HG03575 (cell line): ENCODE measurements at regions not wholly inside any gene's neighbourhood (a gene's known extent, or its start where the extent isn't known, plus 50 kb on each side); places are given as distances from the start of the nearest gene placed in this dataset.

Source experiments
- ATAC-seq: cut with Tn5 transposase; IDR thresholded peaks from one replicate; pipeline ENCODE4 v1.9.1; 2021; ENCODE audit not compliant: unreplicated experiment, insufficient number of reproducible peaks, low FRiP score; ENCODE audit errors: extremely low read depth

DNA sequence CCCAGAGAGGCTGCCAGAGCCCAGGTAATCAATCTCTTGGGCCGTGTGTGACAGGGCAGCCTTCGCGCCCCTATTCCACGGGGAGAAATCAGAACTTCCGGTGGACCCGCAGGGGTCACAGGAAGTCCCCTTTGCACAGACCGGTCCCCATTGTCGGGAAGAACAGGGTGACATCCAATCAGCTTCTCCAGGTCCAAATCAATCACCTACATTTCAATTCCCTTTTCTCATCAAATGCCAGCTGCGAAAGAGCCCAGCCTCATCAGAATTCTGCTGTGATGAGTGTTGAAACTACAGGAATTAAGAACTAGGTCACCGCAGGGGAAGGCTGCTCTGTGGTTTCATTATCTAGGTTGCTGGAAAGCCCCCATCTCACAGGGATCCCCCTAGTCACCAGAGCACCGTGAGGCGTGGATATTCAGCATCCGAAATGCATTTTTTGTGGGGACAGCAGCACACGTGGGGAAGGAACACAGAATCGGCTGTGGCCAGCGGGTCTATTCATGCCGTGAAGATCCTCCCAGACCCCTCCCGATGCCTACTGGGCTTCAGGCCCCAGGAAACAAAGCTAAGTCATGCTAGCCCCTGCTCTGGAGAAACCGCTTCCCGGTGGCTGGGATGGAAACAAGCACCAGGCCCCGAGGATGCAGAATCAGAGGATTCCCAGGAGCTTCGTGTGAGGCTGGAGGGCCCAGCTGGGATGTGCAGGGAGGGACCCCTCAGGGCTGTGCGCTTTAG lies 193.7 kb upstream of the ID2 start:
- peak; percentile 58 for ATAC-seq

- no peak for ATAC-seq
These were observed 192.6 kb upstream of the ID2 start for GRCh38 chr2:8489221-8489620.

- no peak for ATAC-seq
These were observed 192.1 kb upstream of the ID2 start for GRCh38 chr2:8489751-8490150.

GRCh38 chr2:8490166-8490721 lies 191.6 kb upstream of the ID2 start:
- no peak for ATAC-seq

- ATAC-seq = no peak
These were observed 190.4 kb upstream of the ID2 start for GRCh38 chr2:8491296-8492027.

DNA sequence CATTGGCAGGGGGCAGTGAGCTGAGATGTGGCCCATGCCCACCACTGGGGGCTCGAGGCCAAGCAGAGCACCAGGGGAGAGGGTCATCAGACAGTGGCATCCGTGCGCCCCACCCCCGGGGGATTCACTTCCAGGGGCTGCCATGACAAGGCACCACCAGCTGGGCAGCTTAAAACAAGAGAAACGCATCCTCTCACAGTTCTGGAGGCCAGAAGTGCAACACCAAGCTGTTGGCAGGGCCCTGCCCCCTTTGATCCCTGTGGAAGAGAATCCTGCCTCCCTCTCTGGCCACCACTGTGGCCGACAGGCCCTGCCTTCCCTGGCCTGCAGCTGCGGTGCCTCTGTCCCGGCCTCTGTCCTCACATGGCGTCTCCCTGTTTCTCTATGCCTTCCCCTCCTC lies 187.7 kb upstream of the ID2 start:
- no peak for ATAC-seq

- no peak for ATAC-seq
These were observed 187.3 kb upstream of the ID2 start for GRCh38 chr2:8494589-8494988.

DNA sequence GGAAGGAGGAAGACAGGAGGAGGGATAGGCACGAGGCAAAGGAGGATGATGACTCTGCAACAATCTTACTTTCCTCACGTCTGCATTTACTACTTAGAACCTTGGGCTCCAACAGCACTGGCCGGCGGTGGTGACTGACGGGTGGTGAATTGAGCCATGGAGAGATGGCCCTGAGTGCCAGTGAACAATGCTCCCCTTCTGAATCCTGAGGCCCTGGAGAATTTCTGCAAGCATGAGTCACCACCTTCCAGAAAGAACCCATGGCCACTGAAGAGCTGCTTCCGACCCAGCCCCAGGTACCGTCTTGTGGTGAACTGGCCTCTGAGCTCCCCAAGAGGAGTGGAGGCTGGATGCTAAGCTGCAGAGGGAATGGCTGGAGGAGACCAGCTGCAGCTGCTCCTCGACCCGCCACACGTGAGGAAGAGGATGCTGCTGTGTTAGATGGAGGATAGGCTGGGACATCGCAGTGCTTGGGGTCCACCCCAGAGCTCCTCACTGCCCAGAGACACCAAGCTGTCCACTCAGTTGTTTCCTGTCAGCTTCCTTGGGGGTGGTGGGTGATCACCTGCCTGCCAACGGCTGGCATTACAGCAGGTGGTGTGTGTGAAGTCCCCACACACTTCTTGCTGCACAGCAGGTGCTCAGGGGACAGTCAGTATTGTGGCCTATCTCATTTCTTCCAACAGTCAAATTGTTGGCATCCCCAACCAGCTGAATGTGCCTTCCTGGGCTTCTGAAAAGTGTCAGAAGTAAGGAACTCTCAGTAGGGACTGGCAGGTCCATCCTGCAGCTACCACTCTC lies 186.5 kb upstream of the ID2 start:
- no peak for ATAC-seq

DNA sequence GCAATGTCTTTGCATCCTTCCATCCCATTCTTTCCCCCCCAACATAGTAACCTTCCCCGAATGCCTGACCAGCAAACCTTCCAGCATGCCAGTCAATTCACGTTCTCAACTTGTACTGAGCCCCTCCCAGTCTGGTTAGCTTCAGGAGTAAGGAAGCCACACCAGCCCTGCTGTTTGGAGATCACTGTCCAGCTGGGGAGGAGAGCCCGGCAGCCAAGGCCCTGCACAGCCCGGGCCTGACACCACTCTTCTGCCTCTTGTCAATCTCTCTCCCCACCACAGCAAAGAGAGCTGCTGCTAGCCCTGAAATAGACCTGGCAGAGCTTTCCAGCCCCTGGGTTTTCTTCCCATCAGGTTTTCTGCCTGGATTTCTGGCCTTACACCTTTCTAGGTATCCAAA lies 185.8 kb upstream of the ID2 start:
- ATAC-seq = no peak

DNA sequence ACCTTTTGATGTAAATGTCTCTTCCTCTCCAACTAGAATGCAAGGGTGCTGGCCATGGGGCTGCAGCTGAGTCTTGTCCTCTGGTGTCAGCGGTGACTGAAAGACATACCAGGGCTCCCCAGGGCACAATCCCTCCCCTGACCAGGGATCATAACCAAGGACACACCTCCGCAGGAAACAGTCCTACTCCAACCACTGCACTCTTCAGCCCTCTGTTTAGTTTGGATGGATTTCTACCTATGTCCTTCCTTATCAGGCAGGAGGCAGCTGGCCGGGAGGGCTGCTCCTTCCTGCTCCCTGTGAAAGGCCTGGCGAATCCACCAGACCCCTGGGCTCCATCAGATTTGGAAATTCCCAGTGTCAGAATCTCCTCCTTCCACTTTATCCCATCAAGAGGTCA lies 185.2 kb upstream of the ID2 start:
- no peak for ATAC-seq

DNA sequence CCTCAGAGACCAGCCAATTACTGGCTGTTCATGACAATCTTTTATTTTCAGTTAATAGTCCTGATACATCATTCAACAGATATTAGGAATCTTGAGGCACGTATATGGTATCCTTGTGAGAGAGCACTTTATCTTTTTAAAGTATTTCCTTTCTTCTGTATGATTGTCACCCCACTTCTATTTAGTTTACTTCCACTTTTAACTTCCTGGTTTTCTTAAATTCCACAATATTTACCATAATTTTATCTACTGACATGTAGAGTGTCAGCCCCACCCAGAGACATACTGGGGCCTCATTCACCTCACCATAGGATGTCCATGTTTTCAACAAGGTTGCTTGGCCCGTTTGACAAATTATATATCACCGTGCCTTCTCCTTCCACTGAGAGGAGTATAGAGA lies 182.9 kb upstream of the ID2 start:
- ATAC-seq = no peak

- no peak for ATAC-seq
These were observed 181.5 kb upstream of the ID2 start for GRCh38 chr2:8500124-8501054.

GRCh38 chr2:8501061-8501720 lies 180.7 kb upstream of the ID2 start:
- no peak for ATAC-seq

DNA sequence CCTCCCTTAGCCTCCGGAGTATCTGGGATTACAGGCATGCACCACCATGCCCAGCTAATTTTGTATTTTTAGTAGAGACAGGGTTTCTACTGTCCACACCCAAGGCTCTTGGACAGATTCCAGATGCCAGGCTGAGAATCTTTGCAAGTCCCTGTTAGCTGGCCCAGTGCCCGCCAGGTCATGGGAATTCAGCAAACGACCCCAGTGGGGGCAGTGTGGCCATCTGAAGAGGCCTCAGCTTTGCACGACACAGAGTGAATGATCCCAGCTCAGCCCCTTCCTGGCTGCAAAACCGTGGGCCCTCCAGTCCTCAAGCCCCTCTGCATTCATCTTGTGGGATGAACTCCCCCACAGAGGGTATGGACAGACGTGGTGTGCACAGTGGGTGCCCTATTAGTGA lies 179.5 kb upstream of the ID2 start:
- ATAC-seq = no peak

GRCh38 chr2:8505311-8505920 lies 176.4 kb upstream of the ID2 start:
- ATAC-seq = no peak

DNA sequence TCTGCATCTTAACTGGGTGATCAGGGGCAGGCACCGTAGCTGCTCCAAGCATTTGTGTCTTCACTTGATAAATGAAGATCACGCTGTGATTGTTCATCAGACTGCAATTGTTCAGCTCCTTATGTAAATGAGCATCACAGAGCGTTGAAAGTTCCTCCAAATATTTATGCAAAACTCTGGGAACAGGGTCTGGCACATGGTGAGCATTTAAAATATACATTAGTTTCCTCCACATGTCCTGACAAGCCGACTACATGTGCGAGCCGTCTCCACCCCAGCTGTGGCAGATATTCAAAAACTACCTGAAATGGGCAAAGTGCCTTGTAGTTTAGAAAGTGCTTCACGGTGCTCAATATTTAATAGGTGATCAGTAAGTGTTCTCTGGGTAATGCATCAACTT lies 175.1 kb upstream of the ID2 start:
- ATAC-seq = no peak

- ATAC-seq = no peak
These were observed 173.1 kb upstream of the ID2 start for GRCh38 chr2:8508766-8509165.

DNA sequence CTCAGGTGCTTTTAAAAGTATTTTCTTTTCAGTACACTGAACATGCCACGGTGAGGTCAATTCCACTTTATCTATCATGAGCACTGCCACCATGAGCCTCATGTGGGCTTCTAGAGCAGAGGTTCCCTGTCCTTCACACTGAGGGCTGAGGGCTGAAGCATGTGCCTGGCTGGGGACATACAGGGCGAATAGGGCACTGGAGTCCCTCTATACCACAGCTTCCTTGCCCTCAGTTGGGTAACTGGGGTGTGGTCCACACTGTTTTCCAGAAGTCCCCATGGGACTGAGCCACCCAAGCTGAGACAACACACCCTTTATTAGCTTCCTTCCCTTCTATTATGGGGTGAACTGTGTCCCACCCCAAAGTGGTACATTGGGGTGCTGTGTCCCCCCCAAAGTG lies 172.2 kb upstream of the ID2 start:
- no peak for ATAC-seq
